HFF-Myc (cell line): ENCODE measurements at regions not wholly inside any gene's neighbourhood (a gene's known extent, or its start where the extent isn't known, plus 50 kb on each side); places are given as distances from the start of the nearest gene placed in this dataset.

Experiments used
- DNase-seq: peaks from one replicate; pipeline ENCODE4 v3.0.0-alpha.2; 2011; ENCODE audit warnings: low read depth; ENCODE audit errors: extremely low read depth
- H3K4me3 ChIP-seq: replicated peaks from 2 replicates; pipeline ENCODE4 v1.5.1; 2011; ENCODE audit warnings: low read depth, mild to moderate bottlenecking, control low read depth, low read length
- TF ChIP-seq, protein P1 (sequence below): IDR thresholded peaks from 2 replicates; pipeline ENCODE4 v1.5.1; 2012; ENCODE audit warnings: mild to moderate bottlenecking, low read depth, low read length, control low read depth; ENCODE audit errors: missing control alignments

DNA sequence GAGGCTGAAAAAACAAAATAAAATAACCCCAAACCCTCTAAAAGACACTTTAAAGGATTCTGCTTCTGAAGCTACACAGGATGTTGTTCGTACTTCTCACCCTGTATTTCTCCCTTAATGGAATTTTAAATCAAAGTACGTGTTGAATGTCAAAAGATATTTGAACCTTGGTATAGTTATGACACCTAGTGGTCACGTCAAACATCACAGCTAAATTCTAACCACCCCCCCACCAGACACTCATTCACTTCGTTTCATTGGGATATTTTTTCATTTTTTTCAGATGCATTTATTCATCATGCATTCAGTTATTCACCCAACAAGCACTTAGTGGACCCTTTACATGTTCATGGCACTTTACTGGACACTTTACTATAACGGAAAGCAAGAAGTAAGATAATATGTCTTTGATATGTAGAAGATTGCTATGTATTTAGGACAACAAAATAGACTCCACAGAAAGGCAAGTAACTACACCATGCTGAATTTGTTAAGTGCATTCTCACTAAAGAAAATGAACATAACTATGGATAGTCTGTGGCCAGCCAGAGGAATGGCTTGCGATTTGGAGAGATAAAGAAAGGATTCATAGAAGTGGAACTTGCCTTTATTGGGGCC lies 62.5 kb upstream of the GPR174 start:
- TF ChIP-seq, protein P1, sequence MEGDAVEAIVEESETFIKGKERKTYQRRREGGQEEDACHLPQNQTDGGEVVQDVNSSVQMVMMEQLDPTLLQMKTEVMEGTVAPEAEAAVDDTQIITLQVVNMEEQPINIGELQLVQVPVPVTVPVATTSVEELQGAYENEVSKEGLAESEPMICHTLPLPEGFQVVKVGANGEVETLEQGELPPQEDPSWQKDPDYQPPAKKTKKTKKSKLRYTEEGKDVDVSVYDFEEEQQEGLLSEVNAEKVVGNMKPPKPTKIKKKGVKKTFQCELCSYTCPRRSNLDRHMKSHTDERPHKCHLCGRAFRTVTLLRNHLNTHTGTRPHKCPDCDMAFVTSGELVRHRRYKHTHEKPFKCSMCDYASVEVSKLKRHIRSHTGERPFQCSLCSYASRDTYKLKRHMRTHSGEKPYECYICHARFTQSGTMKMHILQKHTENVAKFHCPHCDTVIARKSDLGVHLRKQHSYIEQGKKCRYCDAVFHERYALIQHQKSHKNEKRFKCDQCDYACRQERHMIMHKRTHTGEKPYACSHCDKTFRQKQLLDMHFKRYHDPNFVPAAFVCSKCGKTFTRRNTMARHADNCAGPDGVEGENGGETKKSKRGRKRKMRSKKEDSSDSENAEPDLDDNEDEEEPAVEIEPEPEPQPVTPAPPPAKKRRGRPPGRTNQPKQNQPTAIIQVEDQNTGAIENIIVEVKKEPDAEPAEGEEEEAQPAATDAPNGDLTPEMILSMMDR = peak; percentile 34
- no peak overlapping the region for H3K4me3 ChIP-seq
- DNase-seq = no peak

DNA sequence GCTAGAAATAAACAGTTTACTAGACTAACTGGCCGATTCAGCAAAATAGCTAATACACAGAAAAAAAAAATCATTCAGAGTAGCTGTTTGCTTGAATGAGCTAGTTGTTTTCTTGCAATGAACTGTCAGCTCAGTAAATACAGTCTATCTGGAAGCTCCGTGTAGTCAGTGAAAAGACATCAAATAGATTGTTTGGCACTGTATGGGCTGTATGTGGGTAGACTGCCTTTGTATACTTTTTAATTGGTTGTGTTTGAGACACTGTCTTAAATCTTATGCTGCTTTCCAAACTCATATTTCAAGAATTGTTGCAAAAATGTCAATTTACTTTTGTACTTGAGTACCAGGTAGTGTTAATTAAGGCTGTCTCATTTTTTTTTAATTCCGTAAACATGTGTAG lies 61.6 kb upstream of the GPR174 start:
- TF ChIP-seq, protein P1 = no peak
- DNase-seq = no peak

DNA sequence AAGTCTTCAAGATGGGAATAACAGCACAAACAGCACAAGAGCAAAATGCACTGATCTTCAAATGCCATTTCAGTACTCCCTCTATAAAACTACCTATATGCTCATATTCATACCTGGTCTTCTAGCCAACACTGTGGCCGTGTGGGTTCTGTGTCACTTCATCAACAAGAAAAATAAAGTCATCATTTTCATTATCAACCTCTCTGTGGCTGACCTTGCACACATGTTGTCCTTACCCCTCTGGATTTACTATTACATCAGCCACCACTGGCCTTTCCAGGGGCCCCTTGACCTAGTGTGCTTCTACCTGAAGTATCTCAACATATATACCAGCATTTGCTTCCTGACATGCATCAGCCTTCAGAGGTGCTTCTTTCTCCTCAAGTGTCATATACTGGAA lies 59.6 kb upstream of the GPR174 start:
- TF ChIP-seq, protein P1 = no peak
- DNase-seq = no peak
- H3K4me3 ChIP-seq = no peak overlapping the region

More for the DNA sequence above, 61.6 kb upstream of the GPR174 start:
- no peak overlapping the region for H3K4me3 ChIP-seq

DNA sequence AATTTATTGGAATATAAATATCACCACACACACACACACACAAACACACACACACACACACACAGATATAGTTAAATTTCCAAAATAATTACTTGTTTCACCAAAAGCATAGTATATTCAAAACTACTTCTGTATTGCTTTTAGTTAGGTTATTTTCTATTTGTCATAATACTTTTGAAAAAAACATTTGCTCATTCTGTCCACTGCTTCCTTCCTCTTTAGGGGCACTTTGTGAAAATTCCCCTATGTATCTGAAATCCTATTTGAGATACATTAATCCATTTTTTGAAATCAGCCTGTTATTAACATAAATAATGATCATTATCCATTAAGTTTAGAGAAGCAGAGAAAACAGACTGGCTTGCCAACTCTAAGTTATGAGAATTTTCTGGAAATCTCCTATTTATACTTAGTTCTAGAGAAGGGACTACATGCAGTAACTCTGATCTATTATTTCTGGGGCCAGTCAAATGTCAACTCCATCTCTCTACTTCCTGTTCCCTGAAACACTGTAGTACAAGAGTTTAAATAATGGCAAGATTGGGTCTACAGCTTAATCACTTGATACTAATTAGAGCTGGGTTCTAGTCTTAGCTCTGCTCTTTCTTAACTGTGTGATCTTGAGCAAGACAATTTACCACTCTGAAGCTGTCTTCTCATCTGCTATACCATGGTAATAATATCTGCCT lies 54.4 kb upstream of the GPR174 start:
- TF ChIP-seq, protein P1 = no peak
- no peak overlapping the region for H3K4me3 ChIP-seq
- no peak for DNase-seq

DNA sequence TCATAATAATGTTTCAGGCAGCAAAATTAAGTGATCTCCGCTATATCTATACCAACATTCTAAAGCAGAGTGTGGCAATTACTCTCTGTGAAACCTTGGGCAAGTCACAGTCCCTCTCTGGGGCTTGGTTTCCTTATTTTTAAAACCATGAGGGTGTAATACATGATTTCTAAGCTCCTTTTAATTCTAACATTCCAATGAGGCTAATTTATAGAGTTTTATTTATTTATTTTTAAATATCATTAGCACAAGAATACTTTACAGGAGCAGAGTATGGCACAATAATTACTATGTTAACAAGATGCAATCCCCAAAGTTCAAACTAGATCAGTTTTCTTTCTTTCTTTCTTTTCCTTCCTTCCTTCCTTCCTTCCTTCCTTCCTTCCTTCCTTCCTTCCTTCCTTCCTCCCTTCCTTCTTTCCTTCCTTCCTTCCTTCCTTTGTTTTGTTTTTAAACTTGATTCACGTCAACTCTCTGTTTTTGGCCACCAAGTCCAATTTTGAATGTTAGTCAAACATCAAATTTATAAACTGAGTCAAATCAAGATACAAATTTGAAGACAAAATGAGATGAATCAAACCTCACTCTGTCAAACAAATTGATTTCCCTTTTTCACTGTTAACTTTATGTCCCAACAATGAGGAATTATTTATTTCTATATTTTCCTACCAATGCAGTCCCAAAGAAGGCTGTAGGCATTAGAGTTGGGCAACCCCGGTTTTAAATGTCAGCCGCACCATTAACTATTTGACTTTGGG lies 50.2 kb upstream of the GPR174 start:
- DNase-seq = no peak
- TF ChIP-seq, protein P1 = no peak
- H3K4me3 ChIP-seq = no peak overlapping the region
